ENCODE measurements at regions not wholly inside any gene's neighbourhood (a gene's known extent, or its start where the extent isn't known, plus 50 kb on each side); places are given as distances from the start of the nearest gene placed in this dataset.

- H3K9me3 ChIP-seq, result no peaks in the 10 kb centered on the region
- DNase-seq (no peak), ATAC-seq (no peak)
- no peak for TF ChIP-seq CTCF (IDR thresholded peaks at IDR 0.05 in 4 of 5, conservative IDR thresholded peaks at IDR 0.05 in 1 of 5)
- no peak for TF ChIP-seq POLR2A (IDR thresholded peaks at IDR 0.05)
- no peaks in the 10 kb centered on the region for H3K4me1 ChIP-seq
- H3K27ac ChIP-seq, result no peak overlapping the region
- in situ Hi-C loops (cut with MboI; ENCODE audit: low sequenced_read_pairs in 4 of 4) (no loop called here), intact Hi-C loops (cut with DNase I; ENCODE audit: low total_unique reads) (no loop called here)
- no peak overlapping the region for H3K4me3 ChIP-seq
- no peaks in the 10 kb centered on the region for H3K36me3 ChIP-seq
- H3K27me3 ChIP-seq, result no peaks in the 10 kb centered on the region
These were observed 202.8 kb downstream of the NMUR2 start for GRCh38 chr5:152202321-152202720.

DNA sequence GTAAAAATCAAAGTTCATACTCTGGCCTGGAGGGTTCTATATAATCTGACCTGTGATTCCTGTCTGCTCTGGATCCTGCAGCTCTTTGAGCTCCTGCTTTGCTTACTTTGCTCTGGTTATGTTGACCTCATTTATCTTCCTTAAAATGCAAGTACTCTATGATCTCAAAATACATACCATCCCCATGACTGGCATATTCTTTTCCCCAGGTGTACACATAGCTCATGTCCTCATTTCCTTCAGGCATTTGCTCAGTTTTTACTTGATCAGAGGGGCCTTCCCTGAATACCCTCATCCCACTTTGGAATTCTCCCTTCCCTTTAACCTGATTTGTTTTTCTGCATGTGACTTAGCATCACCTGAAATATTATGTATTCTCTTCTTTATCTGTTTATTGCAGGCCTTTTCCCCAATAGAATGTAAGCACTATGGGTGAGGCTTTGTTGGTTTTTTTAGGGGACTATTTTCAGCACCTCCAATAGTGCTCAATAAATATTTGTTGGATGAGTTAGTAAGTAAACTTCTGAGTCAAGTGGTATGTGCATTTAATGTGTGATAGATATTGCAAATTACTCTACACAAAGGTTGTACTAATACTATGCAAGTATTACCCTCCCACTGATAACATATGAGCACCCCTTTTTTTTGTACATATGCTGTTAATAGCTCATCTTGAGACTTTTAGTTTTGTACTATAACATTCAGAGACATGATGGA, 211.5 kb downstream of the NMUR2 start:
- intact Hi-C loops (cut with DNase I; ENCODE audit: low total_unique reads), result no loop called here
- no peak overlapping the region for H3K4me3 ChIP-seq
- DNase-seq (no peak), ATAC-seq (no peak)
- no peaks in the 10 kb centered on the region for H3K27me3 ChIP-seq
- in situ Hi-C loops (cut with MboI; ENCODE audit: low sequenced_read_pairs in 4 of 4), result no loop called here
- H3K27ac ChIP-seq, result no peak overlapping the region
- no peaks in the 10 kb centered on the region for H3K4me1 ChIP-seq
- TF ChIP-seq CTCF (IDR thresholded peaks at IDR 0.05 in 4 of 5, conservative IDR thresholded peaks at IDR 0.05 in 1 of 5) (no peak), POLR2A (IDR thresholded peaks at IDR 0.05) (no peak)
- no peaks in the 10 kb centered on the region for H3K9me3 ChIP-seq
- H3K36me3 ChIP-seq, result no peaks in the 10 kb centered on the region

DNA sequence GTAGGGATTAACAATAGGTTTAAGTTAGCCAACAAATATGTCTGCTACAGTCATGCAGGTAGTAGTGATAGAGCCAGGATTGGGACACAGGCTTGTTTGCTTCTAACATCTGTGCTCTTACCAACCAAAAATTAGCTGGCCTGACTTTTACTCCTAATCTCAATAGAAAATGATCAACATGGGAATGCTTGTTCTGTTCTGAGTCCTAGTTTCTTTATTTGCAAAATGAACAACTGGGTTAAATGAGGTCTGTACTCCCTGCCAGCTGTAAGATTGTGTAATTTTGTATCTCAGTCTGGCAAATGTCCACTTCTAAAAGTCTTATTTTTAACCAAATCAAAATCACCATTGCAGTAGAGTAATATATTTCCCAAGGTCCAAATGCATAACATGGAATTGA, 216.8 kb downstream of the NMUR2 start:
- Histone ChIP-seq H3K4me1 (no peaks in the 10 kb centered on the region), H3K27ac (no peak overlapping the region), H3K36me3 (no peaks in the 10 kb centered on the region), H3K9me3 (no peaks in the 10 kb centered on the region), H3K4me3 (no peak overlapping the region), H3K27me3 (no peaks in the 10 kb centered on the region)
- ATAC-seq (peak; percentile 27 to 75), DNase-seq (no peak)
- intact Hi-C loops (cut with DNase I; ENCODE audit: low total_unique reads), result no loop called here
- in situ Hi-C loops (cut with MboI; ENCODE audit: low sequenced_read_pairs in 4 of 4), result no loop called here
- TF ChIP-seq CTCF (IDR thresholded peaks at IDR 0.05 in 4 of 5, conservative IDR thresholded peaks at IDR 0.05 in 1 of 5) (no peak), POLR2A (IDR thresholded peaks at IDR 0.05) (no peak)

DNA sequence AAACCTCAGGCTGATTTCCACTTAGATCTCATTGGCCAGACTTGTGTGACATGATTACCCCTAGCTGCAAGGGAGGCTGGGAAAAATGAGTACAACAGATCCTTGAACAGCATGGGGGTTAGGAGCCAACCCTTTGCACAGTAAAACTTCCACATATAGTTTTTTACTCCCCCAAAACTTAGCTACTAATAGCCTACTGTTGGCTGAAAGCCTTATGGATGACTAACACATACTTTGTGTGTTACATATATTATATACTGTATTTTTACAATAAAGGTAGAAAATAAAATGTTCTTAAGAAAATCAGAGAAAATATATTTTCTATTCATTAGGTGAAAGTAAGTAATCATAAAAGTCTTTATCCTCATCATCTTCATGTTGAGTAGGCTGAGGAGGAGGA, 217.4 kb downstream of the NMUR2 start:
- H3K27ac ChIP-seq, result no peak overlapping the region
- in situ Hi-C loops (cut with MboI; ENCODE audit: low sequenced_read_pairs in 4 of 4), result no loop called here

More for the DNA sequence above, 217.4 kb downstream of the NMUR2 start:
- TF ChIP-seq POLR2A (IDR thresholded peaks at IDR 0.05) (no peak), CTCF (IDR thresholded peaks at IDR 0.05 in 4 of 5, conservative IDR thresholded peaks at IDR 0.05 in 1 of 5) (no peak)
- ATAC-seq (no peak), DNase-seq (no peak)
- Histone ChIP-seq H3K4me1 (no peaks in the 10 kb centered on the region), H3K4me3 (no peak overlapping the region), H3K9me3 (no peaks in the 10 kb centered on the region), H3K36me3 (no peaks in the 10 kb centered on the region), H3K27me3 (no peaks in the 10 kb centered on the region)
- intact Hi-C loops (cut with DNase I; ENCODE audit: low total_unique reads), result no loop called here
